HG03354 (cell line): ENCODE measurements at regions not wholly inside any gene's neighbourhood (a gene's known extent, or its start where the extent isn't known, plus 50 kb on each side); places are given as distances from the start of the nearest gene placed in this dataset.
"Not testable (repeated sequence)": the region's sequence is repeated elsewhere in the genome, so short reads cannot be mapped to it uniquely, and the experiment has no call there.

Source experiments
- ATAC-seq: cut with Tn5 transposase; IDR thresholded peaks from one replicate; pipeline ENCODE4 v1.9.1; 2021; ENCODE audit warnings: mild to moderate bottlenecking; ENCODE audit not compliant: unreplicated experiment, poor library complexity, severe bottlenecking

DNA sequence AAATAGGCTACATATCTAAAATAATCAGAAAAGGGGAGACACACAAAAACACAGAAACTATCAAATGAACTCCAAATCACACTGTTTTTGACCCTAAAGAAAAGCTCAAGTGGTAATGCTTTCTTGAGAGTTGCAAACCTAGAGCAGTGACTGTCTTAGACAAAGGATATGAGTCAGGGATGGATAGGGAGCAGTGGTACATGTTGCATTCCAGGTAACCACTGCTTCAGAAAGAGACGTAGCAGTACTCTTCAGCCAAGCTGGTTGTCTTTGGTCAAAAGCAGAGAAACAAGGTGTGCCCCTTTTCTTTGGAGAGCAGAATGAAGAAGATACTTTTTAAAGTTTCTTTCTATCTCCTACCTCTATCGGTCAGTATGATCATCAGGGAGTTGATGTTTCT, 1003.6 kb downstream of the CDH9 start:
- ATAC-seq = no peak

DNA sequence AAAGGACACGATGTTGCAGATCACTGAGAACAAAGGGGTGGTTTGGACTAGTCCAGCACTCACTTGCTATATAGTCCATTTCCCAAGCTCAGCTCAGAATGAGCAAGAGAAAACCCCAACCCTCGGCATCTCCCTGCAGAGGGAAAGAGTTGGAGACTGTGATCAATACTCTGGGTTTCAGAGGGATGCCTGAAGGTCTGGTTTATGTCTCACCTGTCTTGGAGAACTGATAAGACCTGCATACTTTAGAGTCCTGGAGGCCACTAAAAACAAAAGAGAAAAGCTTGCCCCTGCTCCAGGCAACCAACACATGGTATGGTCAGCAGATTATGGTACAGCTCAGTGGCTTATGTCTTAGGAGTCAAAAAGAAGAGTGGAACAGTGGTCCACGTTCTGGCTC, 1006.9 kb downstream of the CDH9 start:
- ATAC-seq = no peak

DNA sequence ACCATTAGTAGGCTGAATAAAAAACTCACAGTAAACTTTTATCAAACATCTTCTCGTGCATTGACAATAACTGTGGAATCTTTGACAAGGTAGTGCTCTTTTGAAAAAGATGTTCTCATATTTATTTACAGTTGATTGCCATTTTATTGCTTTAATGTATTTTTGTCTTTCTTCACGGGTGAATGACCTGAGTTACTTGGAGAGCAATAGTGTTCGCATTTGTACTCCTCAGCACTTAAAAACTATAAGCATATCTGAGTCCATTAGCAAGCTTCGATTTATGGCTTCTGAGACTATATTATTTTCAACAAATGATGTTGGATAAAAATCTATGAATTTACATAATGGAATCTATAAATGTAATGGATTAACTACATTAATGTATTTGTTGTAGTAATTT, 1012.3 kb downstream of the CDH9 start:
- ATAC-seq = no peak

DNA sequence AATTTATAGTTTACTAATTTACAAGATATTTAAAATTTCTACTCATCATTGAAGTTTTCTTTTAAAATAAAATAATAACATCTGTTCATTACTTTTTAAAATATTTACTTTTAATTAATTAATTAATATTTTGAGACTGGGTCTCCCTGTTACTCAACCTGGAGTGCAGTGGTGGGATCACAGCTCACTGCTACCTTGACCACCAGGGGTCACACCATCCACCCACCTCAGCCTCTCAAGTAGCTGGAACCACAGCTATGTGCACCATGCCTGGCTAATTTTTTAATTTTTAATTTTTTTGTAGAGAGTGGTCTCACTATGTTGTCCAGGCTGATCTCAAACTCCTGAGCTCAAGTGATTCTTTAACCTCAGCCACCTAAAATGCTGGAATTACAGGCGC, 1013.6 kb downstream of the CDH9 start:
- no peak for ATAC-seq

DNA sequence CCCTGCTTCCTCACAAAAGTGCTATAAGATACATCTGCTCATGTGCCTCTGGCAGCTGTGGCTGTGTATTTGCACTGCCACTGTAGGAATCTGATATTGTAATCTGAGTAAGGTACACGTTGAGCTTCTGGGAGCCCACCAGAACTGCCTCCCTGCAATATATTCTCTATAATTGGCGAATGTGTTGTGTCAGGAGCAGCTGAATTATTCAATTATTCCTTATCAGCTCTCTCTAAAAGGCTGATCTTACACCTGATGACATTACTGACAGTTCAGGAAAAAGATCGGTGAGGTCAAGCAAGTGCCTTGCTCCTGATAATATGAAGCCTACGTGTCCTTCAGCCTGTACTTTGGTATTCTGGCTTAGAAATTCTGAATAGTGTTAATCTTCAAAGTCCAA, 1015.0 kb downstream of the CDH9 start:
- no peak for ATAC-seq

DNA sequence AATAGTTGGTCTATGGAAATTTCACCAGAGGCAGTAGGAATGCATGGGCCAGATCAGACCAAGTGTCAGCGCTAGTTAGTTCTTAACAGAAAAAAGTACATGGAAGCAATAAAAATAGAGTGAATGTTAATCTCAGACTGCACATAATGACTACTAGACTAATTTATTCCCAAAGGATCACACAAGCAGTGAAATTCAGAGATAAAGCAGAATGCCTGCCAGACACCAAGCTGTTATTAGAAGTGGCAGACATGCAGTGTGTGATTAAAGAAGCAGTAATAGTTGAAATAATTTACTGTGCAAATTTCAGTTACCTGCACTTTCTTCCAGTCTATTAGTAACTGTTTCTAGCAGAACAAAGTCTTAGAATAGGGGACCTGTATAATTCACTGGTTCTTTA, 1024.2 kb downstream of the CDH9 start:
- ATAC-seq = no peak

DNA sequence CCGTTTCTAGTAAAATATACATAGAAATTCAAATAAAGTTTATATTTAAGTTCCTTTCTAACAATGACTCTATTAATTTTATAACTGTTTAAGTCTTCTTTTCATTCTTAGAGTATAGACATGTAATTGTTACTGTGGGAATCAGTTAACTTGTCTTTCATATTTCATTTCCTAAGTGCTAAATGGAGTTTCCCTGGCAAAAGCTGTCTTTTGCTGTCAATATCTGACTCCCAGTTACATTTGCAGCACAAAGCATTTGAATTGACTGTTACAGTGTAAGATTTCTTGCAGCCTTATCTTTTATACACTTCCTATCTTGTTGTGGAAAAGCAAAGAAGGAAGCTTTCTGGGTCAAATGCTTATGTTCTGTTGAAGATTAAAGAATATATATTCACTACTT, 1026.3 kb downstream of the CDH9 start:
- no peak for ATAC-seq

DNA sequence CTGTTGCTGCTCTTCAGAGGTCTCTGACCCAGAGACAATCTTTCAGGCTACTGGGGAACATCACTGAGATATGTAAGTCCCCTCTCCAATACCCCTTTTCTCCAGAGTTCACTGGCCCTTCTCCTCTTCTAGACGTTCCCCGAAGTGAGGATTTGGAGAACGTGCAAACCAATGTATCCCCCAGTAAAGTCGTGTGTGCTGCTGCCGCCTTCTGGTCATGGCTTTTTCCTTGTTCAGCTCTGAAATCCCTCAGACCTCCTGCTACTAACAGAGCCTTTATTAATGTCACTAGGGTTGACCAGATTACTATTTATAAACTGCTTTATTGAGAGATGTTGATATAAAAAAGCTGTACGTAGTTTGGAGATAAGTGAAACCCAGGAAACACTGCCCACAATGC, 1028.6 kb downstream of the CDH9 start:
- ATAC-seq = no peak

DNA sequence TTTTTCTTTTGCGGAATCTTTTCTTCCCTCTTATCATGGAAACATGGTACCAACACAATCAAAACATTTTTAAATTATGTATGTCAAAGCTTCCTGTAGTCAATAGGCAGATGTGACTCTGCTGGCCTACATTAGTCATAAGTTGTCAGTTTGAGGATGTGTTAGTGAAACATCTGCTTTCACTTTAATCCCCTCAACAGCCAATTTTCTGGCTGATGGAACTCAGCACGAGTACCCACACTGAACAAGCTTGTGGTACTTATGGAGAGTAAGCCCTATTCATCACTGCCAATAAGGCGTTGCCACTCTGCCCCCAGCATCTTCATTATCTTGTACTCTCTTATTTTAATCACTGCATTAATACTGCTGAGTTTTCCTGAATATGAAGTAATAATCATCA, 1034.4 kb downstream of the CDH9 start:
- no peak for ATAC-seq

DNA sequence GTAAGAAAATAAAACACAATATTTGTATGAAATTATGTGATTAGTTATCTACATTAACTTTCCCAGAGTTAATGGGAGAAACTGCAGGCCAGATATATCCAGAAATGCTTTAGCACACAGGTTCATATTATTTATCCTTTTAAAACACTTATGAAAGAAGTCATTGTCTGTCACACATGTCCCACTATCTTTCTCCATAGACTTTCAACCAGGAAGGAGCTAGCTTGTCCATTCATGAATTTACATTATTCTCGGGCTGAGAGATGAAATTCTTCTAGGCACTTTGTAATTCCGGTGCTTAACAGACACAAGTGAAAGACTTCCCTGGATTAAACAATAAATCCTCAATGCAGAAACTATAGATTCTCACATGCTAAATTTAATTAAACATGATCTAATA, 1043.2 kb downstream of the CDH9 start:
- no peak for ATAC-seq

DNA sequence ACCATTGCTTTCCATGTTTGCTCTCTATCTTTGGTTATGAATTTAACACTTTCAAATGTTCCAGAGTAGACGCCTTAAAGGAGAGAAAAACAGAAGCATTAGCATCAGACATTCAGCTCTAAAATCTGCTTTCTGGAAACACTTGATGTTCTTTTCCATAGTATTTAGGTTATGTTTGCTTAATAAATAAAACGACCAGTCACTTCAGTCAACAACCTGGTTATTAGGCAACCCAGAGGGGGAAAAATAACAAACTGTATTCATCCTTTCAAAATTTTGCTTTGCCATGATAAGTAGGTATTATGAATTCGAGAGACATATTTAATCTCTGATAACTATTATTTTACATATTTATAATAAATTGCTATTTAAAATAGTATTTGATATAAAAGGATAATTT, 1044.7 kb downstream of the CDH9 start:
- ATAC-seq = no peak

DNA sequence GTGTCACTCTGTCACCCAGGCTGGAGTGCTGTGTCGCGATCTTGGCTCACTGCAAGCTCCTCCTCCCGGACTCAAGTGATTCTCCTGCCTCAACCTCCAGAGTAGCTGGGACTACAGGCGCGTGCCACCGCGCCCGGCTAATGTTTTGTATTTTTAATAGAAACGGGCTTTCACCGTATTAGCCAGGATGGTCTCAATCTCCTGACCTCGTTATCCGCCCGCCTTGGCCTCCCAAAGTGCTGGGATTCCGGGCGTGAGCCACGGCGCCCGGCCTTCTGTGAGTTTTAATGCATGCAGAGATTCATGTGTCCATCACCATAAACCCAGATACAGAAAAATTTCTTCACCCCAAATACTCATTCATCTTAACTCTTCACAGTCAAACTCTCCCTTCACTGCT, 1046.7 kb downstream of the CDH9 start:
- ATAC-seq = no peak

DNA sequence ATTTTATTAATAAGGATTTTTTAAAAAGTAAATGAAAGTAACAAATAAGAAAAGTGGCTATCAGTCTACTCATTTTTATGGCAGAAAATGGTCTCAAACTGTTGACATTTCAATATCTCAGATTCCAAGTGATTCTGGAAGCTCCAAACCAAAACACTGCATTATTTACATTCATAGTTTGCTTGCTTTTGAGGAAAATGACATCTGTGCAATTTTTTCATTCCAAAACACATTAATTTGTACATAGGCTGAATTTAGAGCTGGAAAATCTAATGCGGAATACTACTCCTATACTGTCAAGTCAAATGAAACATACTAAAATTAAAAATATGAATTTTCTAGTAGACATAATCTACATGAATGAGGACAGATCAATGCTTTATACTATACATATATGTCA, 1047.6 kb downstream of the CDH9 start:
- no peak for ATAC-seq

DNA sequence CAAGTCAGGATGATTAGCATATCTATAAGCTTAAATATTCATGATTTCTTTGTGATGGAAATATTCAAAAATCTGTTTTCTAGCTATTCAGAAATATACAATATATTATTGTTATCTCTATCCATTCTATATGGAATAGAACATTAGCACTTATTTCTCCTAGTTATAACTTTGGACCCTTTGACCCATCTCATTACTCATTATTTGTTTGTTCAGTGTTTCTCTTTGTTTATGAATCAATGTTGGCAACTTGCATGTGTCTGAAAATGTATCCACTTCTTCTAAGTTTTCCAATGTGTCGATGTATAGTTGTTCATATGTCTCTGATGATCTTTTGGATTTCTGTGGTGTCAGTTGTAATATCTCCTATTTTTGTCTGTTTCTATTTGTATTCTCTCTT, 1059.3 kb downstream of the CDH9 start:
- no peak for ATAC-seq

DNA sequence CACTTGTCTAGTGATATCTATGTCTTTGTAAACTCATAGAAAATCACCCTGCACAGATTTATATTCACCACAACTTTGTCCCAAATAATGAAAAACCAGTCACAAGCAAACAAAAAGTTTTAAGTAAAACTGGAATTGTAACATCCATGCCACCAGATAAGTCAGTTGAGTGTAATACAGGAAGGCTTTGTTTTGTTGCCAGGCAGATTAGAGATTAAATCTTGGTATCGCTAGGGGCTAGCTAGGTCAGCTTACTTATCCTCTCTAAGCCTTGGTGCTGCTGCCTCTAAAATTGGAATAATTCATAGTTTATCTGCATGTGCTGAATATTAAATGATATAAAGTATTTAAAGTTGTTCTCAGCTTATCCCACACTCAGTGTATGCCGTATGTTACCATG, 1062.5 kb downstream of the CDH9 start:
- ATAC-seq = no peak

DNA sequence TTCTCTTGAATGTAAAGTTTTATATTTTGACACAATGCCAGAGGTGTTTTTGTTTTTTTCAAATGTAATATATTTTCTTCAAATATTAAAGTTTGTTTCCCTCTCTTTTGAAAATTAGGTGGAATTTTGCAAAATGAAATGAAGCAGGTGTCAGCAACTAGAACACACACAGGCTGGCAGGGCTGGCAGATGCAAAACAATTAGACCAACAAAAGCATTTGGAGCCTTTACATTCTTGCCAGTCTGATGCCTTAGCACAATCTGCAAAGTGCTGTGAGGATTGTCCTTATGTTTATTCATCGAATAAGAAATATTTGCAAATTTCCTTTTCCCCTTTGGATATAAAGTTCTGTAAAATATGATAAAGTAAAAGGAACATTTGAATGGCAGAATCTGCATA, 1063.9 kb downstream of the CDH9 start:
- no peak for ATAC-seq

DNA sequence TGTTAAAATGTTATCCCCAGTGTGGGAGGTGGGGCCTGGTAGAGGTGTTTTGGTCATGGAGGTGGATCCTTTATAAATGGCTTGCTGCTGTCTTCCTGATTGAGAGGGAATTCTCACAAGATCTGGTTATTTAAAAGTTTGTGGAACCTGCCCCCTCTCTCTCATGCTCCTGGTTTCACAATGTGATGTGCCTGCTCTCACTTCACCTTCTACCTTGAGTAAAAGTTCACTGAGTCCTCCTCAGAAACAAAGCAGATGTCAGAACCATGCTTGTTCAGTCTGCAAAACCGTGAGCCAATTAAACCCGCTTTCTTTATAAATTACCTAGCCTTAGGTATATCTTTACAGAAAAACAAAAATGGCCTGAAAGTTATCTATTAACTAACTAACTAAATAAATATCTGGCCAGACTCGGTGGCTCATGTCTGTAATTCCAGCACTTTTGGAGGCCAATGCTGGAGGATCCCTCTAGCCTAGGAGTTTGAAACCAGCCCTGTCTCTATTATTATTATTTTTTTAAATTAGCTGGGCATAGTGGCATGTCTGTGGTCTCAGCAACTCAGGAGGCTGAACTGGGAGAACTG, 1067.4 kb downstream of the CDH9 start:
- ATAC-seq = no peak

DNA sequence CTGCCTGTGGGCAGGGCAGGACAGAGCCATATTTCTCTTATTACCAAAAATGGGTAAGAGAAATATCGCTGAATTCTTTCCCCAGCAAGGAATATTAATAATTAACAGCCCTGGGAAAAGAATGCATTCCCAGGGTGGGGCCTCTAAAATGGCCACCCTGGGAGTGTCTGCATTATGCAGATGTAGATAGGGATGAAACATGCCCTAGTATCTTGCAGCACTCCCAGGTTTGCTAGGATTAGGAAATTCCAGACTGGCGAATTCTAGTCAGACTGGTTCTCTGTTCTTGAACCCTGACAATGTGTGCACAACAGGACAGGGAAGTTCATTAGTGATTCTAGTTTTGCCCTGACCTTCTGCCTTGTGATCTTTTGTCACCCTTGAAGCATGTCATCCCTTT, 1069.3 kb downstream of the CDH9 start:
- ATAC-seq = not testable (repeated sequence)

DNA sequence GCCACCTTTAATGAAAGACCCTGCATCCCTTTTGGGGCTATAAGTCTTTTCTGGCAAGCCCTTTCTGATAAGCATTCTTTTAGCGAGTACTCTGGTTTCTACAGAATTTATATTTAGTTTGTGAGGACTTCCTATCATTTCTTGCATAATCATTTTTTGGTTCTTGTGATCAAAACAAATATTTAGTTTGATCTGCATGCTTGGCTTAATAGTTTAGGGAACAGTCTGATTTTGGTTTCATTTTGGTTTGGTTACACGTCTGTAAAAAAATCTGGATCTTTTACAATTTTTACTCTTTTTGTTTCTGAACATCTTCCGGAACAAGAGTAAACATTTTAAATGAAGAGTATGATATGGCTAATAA, 1074.4 kb downstream of the CDH9 start:
- no peak for ATAC-seq

DNA sequence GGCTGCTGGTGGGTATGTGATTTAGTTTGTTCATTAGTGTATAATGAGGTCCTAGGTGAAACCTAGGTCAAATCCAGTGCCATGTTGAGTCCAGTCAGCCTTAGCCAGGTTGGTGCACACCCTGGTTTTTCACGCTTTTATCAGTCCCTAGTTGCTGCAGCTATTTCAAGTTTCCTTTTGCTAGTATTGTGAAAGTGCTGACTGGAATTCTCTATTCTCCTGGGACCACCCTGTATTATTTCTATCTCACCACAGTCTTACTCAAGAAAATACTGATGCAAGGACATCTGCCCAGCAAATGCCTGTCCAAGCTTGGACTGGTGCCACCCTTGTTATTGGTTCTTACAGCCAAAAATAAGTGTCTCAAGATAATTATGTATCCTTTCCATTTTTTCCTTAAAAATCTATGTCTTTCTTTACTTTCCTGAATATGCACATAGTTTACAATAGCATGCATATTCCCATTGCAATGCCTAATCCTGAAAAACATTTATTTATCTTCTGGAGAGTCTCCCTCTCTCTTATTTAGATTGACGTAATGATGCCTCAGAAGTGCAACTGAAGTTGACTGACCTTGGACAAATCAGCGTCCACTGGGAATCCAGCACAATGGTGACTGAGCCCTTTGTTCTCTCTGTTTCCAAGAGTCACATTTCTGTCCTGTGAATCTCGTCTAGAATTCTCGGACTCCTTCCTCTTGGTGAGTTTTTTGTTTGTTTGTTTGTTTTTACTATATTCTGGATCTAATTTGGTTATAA, 1075.0 kb downstream of the CDH9 start:
- no peak for ATAC-seq

DNA sequence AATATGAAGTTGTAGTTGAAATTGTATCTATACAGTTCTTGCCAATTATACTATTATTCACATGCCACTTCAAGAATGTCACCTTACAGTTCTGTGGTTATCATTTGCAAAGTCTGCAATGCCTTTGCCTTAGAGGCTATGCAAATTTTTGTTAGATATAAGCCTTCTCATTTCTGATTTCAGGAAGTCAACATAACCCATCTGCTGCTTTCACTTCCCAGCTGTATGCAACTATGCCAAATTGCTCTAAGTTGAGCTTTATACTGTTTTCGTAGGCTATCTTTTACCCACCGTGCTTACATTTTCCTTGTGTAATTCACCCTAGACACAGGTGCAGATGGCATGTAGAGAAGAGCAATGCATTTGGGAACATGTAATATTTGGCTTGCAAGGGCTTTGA, 1083.0 kb downstream of the CDH9 start:
- ATAC-seq = no peak

DNA sequence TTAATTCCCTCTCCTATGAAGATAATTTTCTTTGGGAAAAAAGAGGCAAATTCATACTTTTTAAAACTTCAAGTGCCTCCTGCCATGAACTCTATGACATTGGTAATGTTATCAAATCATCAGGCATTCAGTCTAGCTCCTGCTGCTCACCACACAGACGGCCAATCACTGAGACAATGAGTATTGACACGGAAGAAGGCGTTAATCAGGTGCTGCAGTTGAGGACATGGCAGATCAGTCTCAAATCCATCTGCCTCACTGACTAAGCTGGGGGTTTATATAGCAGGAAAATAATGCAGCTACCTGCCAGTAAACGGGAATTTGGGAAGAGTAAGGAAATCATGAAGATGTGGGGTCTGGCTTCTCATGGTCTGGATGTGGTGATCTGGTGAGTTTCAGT, 1087.7 kb downstream of the CDH9 start:
- no peak for ATAC-seq
